Stimulated activated CD4-positive, alpha-beta T cell treated with anti-CD3 and anti-CD28 coated beads, TNF-alpha, amount 100 ng/mL, for 24 hours (primary cell): ENCODE measurements at regions not wholly inside any gene's neighbourhood (a gene's known extent, or its start where the extent isn't known, plus 50 kb on each side); places are given as distances from the start of the nearest gene placed in this dataset.

Experiments used
- DNase-seq, 3 experiments: peaks; one replicate each; pipeline ENCODE4 v3.0.0-alpha.2; 2020; ENCODE audit warnings: low read depth in 3 of 3

DNA sequence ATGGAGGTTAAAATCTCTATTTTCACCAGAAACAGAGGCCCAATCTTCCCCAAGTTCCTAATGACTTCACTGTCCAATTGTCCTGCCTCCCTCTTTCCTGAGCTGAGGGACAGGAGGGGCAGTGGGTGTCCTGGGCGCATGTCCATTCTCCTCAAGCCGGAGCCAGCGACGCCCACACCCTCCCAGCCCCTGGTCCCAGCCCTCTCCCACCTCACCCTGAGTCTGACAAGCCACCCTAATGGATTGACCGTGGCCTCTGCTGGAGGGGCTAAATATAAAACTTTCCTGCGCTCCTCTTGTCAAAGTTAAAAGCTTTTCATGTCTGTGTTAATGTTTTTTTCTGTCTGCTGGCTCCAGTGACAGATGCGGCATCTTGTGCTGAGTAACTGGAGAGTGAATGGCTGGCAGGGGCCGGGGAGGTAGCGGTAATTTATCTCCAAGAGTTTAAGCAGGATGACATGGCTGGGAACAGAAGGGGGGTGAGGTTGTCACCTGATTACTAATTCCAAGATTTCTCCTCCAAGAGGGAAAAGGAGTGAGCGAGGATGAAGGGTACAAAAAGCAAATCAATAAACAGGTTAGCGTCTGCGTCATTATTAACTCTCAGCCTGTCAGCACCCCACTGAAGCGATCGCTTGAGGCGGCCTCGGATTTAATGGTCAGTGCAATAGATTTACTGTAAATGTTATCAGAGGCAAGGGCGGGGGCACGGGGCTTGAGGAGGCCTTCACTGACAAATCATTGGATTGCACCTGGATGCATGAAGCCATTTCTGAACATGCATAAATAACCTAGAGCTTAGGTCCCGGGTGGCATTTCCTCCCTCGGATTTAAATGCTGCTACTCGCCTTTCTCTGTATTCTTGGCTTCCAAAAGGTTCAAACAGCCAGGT, 118.1 kb upstream of the MAFB start:
- no peak for DNase-seq

DNA sequence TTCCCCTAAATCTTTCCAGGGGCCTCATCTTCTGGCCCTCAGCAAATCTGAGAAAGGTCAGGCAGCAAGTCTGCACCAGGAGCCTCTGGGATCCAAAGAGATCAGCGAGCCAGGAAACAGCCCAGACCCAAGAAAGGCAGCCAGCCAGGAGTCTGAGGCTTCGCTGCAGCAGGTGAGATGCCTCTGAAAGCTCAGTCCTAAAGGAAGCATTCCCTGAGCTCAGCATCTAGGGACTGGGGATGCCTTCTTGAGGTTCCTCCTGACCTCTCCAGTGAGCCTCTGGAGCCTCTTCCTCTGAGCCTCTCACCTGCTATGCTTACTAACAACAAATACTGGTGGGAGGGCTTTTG, 118.8 kb upstream of the MAFB start:
- DNase-seq: no peak

DNA sequence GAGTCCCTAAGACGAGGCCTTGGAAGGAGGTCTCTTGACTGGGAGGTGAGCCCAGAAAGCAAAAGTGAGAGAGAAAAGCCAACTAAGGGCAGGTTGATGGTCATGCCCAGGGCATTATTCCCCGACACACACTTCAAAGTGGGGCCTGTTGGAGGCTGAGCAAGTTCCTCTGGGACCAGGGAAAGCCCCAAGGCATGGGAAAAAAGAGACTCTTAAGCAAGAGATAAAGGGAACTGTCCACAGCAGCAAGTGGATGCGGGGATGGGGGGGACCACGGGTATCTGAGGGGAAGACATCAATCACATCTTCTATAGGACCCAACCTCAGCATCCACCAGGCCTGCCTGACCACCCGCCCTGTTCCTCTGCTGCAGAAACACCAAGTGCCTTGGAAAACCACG, 119.9 kb upstream of the MAFB start:
- DNase-seq: no peak

DNA sequence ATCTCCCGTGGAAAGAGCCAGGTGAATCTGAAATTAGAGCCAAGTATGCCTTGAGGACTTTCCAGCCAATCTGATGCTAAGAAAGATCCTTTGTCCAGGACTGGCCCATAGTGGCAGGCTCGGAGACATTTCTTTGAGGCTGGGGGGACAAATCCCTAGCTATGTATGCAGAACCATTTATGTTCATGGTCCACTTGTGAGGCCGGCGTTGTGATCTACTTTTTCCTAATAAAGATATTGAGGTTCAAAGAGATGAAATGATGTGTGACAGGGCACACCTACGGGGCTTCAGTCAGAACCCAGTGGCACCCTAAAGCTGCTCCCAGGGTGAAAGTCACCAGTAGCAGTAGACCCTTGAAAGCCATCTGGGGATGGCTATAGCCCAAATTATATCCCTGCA, 120.3 kb upstream of the MAFB start:
- DNase-seq: no peak

DNA sequence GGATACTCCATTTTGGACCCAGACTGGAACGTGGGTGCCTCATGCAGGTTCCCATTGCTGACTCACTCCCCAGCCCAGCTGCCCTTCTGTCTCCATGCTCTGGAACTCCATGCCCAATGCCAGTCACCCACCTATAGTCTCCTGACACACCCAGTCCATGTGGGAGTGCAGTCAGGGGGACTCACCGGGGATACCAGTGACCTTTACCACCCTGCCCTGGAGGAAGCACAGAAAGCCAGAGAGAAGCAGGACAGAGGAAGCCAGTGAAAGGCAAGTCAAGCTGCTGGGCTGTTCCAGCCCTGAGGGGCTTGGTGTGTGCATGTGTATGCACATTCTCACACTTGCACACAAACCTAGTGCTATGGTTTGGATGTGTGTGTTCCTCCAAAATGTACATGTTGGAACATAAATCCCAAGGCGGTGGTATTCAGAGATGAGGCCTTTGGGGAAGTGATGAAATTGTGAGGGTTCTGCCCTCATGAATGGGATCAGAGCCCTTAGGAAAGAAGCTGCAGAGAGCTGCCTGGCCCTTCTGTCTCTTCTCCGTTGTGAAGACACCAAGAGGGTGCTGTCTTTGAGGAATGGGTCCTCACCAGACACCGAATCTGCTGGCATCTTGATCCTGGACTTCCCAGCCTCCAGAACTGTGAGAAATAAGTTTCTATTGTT, 121.4 kb upstream of the MAFB start:
- no peak for DNase-seq

DNA sequence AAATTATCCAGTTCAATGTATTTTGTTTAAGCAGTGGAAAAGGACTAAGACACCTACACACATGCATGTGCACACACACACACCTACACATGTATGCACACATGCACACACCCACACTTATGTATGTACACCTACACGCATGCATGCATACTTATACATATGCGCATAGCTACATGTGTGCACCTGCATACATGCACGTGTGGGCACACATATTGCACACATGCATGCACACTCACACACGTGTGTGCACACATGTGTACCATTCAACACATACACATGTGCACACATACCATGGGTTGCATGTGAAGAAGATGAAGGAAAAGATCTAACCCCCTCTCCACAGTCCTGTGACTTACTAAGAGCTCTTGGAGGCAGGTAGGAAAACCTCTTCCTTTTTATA, 122.0 kb upstream of the MAFB start:
- no peak for DNase-seq

DNA sequence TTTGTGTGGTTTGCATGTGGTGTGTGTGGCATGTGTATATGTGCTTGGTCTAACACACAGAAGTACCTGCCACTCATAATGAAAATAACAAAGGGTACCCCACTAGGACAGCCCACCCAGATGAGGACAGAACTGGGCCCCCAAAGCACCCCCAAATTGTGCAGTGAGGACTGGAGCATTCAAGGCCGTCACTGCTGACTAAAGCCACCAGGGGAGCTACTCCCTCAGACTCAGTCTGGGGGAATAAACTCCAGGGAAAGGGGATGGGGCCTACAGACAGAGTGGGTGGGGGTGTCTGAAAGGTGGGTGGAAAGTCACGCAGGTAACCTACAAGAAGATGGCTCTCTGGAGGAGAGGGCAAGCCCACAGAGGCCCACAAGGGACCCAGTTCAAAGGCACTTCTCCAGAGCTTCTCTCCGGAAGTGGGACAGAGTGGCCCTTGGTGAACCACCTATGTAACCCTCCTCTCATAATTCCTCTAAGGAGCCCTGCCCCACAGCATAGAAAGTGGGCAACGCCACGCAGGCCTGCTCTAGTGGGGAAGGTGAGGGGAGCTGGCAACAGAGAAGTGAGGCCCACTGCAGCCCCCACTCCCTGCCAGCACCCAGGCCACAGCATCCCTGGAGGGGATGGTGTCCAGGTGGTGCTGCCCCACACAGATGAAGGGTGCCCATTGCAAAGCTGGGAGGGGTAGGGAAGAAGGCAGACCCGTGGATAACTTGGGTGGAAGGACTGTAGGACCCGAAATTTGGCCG, 122.8 kb upstream of the MAFB start:
- no peak for DNase-seq

DNA sequence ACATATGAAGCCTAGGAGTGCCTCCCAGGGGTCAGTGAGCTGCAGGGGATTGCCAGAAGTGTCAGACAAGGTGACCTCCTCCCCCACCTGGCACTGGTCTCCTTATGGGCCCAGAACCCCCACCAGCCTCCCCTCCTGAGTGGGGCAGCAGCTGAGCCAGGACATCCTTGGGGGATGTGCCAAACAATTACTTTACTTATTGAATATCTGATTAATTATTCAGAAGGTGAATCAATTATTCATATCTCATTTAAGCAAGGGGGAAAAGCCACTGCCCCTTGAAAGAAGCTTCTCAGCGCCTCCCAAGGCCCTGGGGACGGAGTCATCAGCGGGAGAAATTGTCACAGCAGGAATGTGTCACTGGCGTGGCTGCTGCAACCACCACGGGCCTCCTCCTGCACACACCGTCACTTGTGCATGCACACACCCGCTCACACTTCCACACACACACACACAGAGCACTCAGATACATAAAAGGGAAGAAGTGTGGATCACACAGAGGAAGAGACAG, 123.4 kb upstream of the MAFB start:
- DNase-seq: no peak

DNA sequence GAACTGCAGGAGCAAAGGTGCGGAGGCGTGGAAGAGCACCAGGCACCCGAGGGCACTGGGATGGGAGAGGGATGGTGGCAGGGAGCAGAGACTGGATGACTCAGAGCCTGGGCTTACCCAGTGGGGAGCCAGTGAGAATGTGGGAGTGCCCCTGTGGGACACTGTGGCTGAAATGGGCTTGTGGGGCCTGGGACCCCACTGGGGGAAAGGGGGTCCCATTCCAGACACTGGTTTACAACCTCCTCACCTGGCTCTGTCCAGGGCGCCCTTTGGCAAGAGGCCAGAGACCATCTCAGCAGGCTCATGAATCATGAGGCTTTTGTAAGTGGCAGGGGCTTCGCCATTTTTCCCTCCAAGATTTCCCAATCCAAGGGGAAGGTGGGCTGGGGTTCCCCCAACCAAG, 124.0 kb upstream of the MAFB start:
- no peak for DNase-seq

DNA sequence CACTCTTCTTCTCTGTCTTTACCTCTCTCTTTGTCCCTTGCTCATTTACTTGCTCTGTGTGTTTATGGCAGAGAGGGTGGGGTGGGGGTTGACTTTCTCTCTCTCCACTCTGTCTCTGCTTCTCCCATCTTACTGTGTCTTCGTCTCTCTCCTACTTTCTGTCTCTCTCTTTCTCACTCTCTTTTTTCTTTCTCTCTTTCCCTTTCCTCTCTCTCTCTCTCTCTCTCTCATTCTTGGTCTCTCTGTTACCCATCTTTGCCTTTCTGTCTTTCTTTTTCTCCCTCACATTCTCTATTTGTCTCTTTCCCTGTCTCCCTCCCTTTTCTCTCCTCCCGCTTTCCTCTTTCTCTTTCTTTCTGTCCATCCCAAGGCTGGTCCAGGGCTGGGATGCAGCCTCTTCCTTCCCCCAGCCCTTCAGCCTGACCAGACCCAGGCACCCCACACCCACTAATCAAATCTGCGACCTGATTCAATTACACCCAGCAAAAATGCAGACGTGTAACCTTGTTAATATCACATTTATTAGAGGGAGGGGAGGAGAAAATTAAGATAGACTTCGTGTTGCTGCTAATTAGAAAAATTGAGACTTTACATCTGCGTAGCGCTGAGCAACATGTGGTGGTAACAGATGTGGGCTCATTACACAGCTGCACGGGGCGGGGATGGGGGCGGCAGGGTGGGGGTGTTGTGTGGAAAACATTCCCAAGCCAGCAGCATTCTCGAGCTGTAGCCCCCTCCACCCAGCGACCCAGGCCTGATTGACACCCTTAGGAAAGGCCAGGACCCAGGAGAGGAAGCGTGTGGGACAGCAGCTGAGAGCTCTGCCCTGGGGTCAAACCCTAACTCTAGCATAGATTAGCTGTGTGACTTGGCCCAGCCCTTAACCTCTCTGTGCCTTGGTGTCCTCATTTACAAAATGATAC, 124.9 kb upstream of the MAFB start:
- DNase-seq: no peak

DNA sequence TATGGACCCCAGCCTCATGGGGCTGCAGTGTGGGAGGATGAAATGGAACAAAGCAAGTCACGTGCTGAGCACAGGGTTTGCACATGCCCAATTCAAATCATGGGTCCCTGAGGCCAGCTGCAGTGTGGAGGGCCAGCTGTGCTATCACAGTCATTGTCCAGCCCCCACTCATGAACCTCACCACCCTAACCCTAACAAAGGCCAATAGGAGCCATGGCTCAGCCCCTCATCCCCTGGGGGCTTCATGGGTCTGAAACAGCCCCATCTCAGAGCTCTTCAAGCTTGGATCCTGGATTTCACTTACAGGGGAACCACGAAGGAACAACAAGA, 125.6 kb upstream of the MAFB start:
- DNase-seq: no peak

DNA sequence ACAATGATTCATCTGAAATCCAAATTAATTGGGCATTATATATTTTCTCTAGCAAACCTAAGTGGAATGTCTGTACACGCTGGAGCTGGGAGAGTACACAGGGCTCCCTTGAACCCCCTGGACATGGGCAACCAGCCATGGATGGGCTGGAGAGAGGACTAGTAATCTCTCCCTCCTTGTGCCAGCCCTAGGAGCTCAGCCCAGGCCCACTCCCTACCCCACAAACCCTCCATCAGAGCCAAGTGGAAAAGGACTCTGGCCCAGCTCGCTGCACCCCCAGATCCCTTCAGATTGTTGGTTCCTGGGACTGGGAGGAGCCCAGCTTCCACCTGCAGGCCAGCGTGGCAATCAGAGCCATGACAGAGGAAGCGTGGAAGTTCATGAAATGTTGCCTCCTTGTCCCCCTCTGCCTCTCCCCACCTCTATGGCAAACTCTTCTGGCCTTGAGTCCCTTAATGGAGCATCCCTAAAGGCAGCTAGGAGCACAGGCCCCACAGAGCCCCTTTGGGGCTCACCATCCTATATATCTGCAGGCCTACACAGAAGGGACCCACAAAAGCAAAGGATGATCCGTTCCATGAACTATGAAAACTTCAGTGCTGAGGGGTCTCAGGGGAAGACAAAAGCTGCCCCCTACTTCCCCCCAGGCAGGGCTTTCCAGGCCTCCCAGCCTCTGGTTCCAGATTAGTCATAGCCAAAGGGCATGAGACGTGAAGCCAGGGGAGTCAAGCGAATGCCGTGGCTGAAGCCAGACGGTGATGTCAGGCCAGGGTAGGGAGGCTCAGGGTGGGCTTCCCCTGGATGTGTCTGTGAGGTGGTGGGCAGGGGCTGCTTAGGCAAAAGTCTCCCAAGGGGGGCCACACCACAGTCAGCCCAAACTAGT, 126.4 kb upstream of the MAFB start:
- DNase-seq: no peak

DNA sequence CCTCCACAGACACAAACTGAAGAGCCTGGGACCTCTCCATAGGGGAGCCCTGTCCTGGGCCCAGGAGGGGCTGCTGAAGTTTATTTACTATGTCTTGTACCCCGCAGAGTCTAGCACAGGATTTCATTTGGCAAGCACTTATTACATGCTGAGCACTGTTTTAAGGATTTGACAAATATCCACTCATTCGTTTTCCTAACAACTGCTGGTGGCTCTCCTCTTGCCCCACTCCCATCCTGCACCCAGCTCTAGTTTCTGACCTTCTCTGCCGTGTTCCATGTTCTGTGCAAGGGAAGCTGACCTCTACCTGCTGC, 127.0 kb upstream of the MAFB start:
- DNase-seq: no peak

DNA sequence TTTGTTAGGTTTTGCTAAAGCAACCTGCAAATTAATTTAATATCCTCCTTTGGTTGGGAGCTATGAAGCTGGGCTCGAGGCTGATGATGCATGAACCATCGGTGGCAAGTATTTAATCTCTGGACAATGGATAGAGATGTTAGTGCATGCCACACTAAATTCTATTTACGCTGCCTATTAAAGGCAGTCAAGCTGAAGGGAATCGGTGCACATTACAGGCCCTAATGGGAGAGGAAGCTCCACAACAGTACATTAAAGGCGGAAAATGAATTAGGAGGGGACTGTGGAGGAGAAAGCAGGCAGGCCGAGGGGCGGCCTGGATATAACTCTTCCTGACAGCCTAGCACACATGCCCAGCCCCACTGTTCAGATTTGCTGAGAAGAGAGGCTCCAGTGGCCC, 132.4 kb upstream of the MAFB start:
- no peak for DNase-seq

DNA sequence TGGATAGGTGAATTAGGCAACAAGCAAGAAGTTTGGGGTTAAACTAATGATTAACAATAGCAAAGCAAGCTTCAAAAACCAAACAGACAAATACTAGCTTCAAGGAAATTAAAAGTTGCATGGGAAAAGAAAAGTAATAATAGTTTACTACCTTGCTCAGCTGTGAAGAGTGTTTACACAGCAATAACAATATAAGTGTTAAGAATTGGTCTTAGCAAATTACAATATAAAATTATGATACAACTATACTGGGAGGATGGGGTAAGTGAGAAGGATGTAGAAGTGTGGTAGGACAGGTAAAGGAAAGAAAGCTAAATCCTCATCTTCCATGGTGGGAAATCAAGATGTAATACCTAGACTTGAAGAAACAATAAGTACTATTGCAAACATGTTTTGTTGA, 137.7 kb upstream of the MAFB start:
- no peak for DNase-seq

DNA sequence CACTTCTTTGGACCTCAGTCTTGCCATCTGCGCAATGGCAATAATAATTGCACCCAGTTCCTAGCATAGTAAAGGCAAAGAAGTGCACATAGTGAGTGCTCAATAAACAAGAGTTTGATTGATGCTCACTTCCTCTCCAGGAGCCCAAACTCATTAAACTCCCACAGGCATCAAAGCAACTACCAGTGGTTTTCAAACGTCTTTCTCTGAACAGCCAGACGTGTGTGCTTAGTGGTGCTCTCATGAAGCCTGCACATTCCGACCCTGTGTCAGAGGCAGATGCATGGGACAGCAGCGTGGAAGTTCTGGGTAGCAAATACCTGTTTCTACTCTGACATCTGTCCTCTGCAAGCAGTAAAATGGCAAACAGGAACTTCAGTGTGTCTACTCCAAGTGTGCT, 146.3 kb upstream of the MAFB start:
- no peak for DNase-seq

DNA sequence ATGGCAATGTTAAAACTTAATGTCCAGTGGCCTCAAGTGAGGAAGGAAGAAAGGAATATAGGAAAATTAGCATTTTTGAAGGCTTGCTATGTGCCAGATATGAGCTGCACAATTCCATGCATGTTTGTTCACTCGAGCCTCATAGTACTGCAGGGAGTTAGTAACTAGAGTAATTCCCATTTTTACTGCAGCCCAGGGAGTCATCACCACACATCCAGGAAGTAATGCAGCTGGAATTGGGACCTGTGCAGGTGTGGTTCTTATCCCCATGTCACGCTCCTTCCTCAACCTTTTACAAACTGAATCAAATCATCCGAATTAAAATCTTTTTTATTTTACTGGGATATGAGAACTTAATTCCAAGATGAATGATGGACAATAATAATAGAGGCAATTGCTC, 149.5 kb upstream of the MAFB start:
- DNase-seq: no peak

DNA sequence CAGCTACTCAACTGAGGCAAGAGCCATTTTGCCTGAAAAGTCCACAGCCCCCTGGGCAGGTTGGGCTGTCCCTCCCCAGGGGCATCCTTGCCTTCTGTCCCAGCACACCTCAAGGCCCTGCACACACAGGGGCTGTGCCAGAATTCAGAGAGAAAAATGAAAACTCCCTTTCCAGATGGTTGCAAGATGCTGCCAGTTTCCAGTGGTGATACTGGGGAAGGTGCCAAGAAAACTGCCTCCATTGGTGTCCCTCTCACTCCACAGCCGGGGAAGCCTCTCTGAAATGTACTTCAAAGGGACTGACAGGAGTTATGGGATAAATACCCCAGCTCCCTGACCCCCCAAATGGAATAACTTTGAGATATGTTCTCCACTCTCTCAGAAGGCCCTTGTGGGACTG, 154.2 kb upstream of the MAFB start:
- no peak for DNase-seq

DNA sequence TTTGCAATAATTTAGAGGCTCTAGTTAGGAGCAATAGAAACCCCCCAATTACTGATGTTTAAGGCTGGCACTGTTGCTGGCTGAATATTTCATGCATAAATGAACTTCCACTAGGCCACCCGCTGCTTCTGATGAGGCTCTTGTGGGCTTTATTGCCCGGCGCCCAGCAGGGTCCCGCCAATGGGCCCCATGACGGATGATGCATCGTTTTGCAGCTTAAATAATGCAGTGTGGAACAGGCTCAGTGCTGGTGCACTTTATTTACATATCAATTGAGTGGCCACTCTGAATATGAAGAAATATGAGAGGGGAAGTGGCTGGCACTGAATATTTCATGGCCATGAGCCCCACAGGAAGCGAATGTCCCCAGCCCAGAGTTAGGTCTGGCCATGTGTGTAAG, 155.3 kb upstream of the MAFB start:
- no peak for DNase-seq

DNA sequence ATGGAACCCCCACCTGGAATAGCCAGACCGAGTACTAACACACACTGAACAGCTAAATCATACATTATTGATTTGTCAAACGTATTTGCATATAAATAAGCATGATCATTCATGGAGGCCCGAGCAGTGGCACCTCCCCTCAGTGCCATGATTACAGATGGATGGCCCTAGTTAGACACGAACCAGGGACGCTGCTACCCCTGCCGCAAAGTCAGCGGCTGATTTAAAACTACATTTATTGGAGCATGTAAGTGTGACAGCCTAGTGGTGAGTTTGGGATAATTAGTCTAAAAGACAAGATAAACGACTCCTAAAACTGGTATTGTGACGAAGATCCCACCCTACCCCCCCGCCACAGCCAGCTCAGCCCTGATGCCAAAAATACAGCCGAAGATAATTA, 159.1 kb upstream of the MAFB start:
- DNase-seq: no peak

DNA sequence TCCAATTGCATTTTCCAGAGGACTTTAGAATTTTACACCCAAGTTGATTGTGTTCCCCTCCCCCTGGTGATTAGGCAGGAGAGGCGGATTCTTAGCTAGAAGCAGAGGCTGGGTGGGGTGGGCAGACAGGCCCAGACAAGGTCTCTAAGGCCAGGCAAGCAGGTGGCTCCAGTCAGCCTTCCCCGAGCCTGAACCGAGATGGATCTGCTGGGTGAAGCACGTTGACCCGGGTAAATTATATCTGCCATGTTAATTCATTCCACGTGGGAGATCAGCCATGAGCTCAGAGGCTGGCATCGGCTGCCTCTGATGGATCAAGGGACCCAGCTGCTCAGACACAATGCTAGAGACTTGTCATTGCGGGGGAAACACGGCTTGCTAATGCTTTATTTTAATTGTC, 159.5 kb upstream of the MAFB start:
- DNase-seq: no peak
